ENCODE measurements at regions not wholly inside any gene's neighbourhood (a gene's known extent, or its start where the extent isn't known, plus 50 kb on each side); places are given as distances from the start of the nearest gene placed in this dataset.

GRCh38 chr11:131299598-131300438, 70.6 kb upstream of the NTM start:
- TF ChIP-seq CTCF (IDR thresholded peaks at IDR 0.05), result no peak
- TF ChIP-seq POLR2A (IDR thresholded peaks at IDR 0.05), result no peak
- TF ChIP-seq POLR2AphosphoS5 (IDR thresholded peaks at IDR 0.05), result no peak

Data from prostate gland (tissue), 2 donors.